ENCODE measurements at regions not wholly inside any gene's neighbourhood (a gene's known extent, or its start where the extent isn't known, plus 50 kb on each side); places are given as distances from the start of the nearest gene placed in this dataset.

- H3K4me1 ChIP-seq (ENCODE audit: control insufficient read depth, extremely low read depth, insufficient read depth, low read length): no peaks in the 10 kb centered on the region
- no peak overlapping the region for H3K4me3 ChIP-seq (replicated peaks in 1 of 4; ENCODE audit: control extremely low read depth in 1 of 4, insufficient read depth in 1 of 4, low read depth in 3 of 4, low read length in 4 of 4)
- no peaks in the 10 kb centered on the region for H3K27me3 ChIP-seq (ENCODE audit: control insufficient read depth, insufficient read depth, low read length)
- H3K4me2 ChIP-seq (ENCODE audit: extremely low read depth, insufficient read depth, low read length): no peak overlapping the region
- H2AFZ ChIP-seq (ENCODE audit: low read length): no peak overlapping the region
- no peaks in the 10 kb centered on the region for H4K20me1 ChIP-seq (ENCODE audit: control insufficient read depth, extremely low read depth, insufficient read depth, low read length)
- TF ChIP-seq, protein P1, sequence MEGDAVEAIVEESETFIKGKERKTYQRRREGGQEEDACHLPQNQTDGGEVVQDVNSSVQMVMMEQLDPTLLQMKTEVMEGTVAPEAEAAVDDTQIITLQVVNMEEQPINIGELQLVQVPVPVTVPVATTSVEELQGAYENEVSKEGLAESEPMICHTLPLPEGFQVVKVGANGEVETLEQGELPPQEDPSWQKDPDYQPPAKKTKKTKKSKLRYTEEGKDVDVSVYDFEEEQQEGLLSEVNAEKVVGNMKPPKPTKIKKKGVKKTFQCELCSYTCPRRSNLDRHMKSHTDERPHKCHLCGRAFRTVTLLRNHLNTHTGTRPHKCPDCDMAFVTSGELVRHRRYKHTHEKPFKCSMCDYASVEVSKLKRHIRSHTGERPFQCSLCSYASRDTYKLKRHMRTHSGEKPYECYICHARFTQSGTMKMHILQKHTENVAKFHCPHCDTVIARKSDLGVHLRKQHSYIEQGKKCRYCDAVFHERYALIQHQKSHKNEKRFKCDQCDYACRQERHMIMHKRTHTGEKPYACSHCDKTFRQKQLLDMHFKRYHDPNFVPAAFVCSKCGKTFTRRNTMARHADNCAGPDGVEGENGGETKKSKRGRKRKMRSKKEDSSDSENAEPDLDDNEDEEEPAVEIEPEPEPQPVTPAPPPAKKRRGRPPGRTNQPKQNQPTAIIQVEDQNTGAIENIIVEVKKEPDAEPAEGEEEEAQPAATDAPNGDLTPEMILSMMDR (conservative IDR thresholded peaks at IDR 0.05 in 1 of 2, IDR thresholded peaks at IDR 0.05 in 1 of 2; ENCODE audit: low read depth in 1 of 2, low read length in 2 of 2): no peak
- no peak for TF ChIP-seq EZH2 (IDR thresholded peaks at IDR 0.05; ENCODE audit: low read length, missing control alignments)
- no peaks in the 10 kb centered on the region for H3K36me3 ChIP-seq (ENCODE audit: control insufficient read depth, insufficient read depth, low read length)
- H3K27ac ChIP-seq (ENCODE audit: insufficient read depth, low read length): no peak overlapping the region
- H3K79me2 ChIP-seq (ENCODE audit: control insufficient read depth, insufficient read depth, low read length): no peaks in the 10 kb centered on the region
- H3K9ac ChIP-seq (ENCODE audit: insufficient read depth, low read length): no peak overlapping the region
- no peak for DNase-seq (ENCODE audit: low read depth in 2 of 2)
- H3K9me3 ChIP-seq (ENCODE audit: control insufficient read depth, insufficient read depth, low read depth, low read length): no peaks in the 10 kb centered on the region
Observed at GRCh38 chr6:150463852-150464251, 95.0 kb downstream of the IYD start.

- Histone ChIP-seq H3K9ac (ENCODE audit: insufficient read depth, low read length) (no peak overlapping the region), H4K20me1 (ENCODE audit: control insufficient read depth, extremely low read depth, insufficient read depth, low read length) (no peaks in the 10 kb centered on the region), H3K4me3 (replicated peaks in 1 of 4; ENCODE audit: control extremely low read depth in 1 of 4, insufficient read depth in 1 of 4, low read depth in 3 of 4, low read length in 4 of 4) (no peak overlapping the region), H3K4me1 (ENCODE audit: control insufficient read depth, extremely low read depth, insufficient read depth, low read length) (no peaks in the 10 kb centered on the region), H2AFZ (ENCODE audit: low read length) (no peak overlapping the region), H3K27ac (ENCODE audit: insufficient read depth, low read length) (no peak overlapping the region), H3K36me3 (ENCODE audit: control insufficient read depth, insufficient read depth, low read length) (no peaks in the 10 kb centered on the region), H3K27me3 (ENCODE audit: control insufficient read depth, insufficient read depth, low read length) (no peaks in the 10 kb centered on the region), H3K79me2 (ENCODE audit: control insufficient read depth, insufficient read depth, low read length) (no peaks in the 10 kb centered on the region), H3K4me2 (ENCODE audit: extremely low read depth, insufficient read depth, low read length) (no peak overlapping the region), H3K9me3 (ENCODE audit: control insufficient read depth, insufficient read depth, low read depth, low read length) (no peaks in the 10 kb centered on the region)
- no peak for DNase-seq (ENCODE audit: low read depth in 2 of 2)
- TF ChIP-seq, protein P1 (conservative IDR thresholded peaks at IDR 0.05 in 1 of 2, IDR thresholded peaks at IDR 0.05 in 1 of 2; ENCODE audit: low read depth in 1 of 2, low read length in 2 of 2): no peak
- TF ChIP-seq EZH2 (IDR thresholded peaks at IDR 0.05; ENCODE audit: low read length, missing control alignments): no peak
Observed at GRCh38 chr6:150464966-150465365, 96.2 kb downstream of the IYD start.

GRCh38 chr6:150465610-150466009, 96.8 kb downstream of the IYD start:
- Histone ChIP-seq H2AFZ (ENCODE audit: low read length) (no peak overlapping the region), H3K4me1 (ENCODE audit: control insufficient read depth, extremely low read depth, insufficient read depth, low read length) (no peaks in the 10 kb centered on the region), H3K9ac (ENCODE audit: insufficient read depth, low read length) (no peak overlapping the region), H3K79me2 (ENCODE audit: control insufficient read depth, insufficient read depth, low read length) (no peaks in the 10 kb centered on the region), H3K27me3 (ENCODE audit: control insufficient read depth, insufficient read depth, low read length) (no peaks in the 10 kb centered on the region), H3K9me3 (ENCODE audit: control insufficient read depth, insufficient read depth, low read depth, low read length) (no peaks in the 10 kb centered on the region), H3K27ac (ENCODE audit: insufficient read depth, low read length) (no peak overlapping the region), H4K20me1 (ENCODE audit: control insufficient read depth, extremely low read depth, insufficient read depth, low read length) (no peaks in the 10 kb centered on the region), H3K4me2 (ENCODE audit: extremely low read depth, insufficient read depth, low read length) (no peak overlapping the region), H3K36me3 (ENCODE audit: control insufficient read depth, insufficient read depth, low read length) (no peaks in the 10 kb centered on the region), H3K4me3 (replicated peaks in 1 of 4; ENCODE audit: control extremely low read depth in 1 of 4, insufficient read depth in 1 of 4, low read depth in 3 of 4, low read length in 4 of 4) (no peak overlapping the region)
- DNase-seq (ENCODE audit: low read depth in 2 of 2): no peak
- no peak for TF ChIP-seq EZH2 (IDR thresholded peaks at IDR 0.05; ENCODE audit: low read length, missing control alignments)
- TF ChIP-seq, protein P1 (conservative IDR thresholded peaks at IDR 0.05 in 1 of 2, IDR thresholded peaks at IDR 0.05 in 1 of 2; ENCODE audit: low read depth in 1 of 2, low read length in 2 of 2): no peak
